ENCODE measurements at regions not wholly inside any gene's neighbourhood (a gene's known extent, or its start where the extent isn't known, plus 50 kb on each side); places are given as distances from the start of the nearest gene placed in this dataset.

DNA sequence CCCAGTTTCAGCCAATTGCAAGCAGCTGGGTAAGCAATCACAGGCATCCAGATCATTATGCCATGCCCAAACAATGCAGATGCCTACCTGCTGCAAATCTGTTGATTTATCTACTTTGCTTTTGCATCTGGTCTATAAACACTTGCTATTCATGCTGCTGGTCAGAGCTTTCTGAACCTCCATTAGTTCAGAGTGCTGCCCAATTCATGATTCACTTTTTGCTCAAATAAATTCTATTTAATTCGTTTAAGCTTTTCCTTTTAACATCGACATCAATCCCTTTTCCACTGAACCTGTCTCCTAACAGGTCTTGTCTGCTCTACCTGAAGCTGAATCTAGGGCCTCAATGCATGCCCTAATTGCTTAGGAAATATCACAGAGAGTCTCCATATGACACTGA, 99.4 kb upstream of the C1orf87 start:
- Histone ChIP-seq H3K4me1 (ENCODE audit: control insufficient read depth in 2 of 2, insufficient read depth in 2 of 2, low read length in 2 of 2) (no peaks in the 10 kb centered on the region), H3K36me3 (ENCODE audit: control insufficient read depth in 2 of 3, insufficient read depth in 3 of 3, low read length in 3 of 3) (no peaks in the 10 kb centered on the region), H3K27me3 (ENCODE audit: control insufficient read depth in 2 of 2, insufficient read depth in 2 of 2, low read length in 2 of 2) (no peaks in the 10 kb centered on the region), H3K9me3 (ENCODE audit: control insufficient read depth in 2 of 3, low read length in 3 of 3) (no peaks in the 10 kb centered on the region), H3K27ac (ENCODE audit: low read depth, low read length) (no peak overlapping the region), H3K4me3 (ENCODE audit: low read length) (no peak overlapping the region)
- Mint-ChIP-seq H3K27ac (no peak overlapping the region), H3K36me3 (no peaks in the 10 kb centered on the region), H3K9me3 (peaks cover 0 to 5% (median 0%) of the 10 kb centered on the region in 11 donors), H3K4me1 (no peaks in the 10 kb centered on the region), H3K27me3 (peaks cover 0 to 13% (median 0%) of the 10 kb centered on the region in 5 donors), H3K4me3 (no peak overlapping the region)
- ChIA-PET CTCF (interaction anchor here (0.6 kb wide), 1 partner anchor 1412 kb away, joined by 4 read pairs; no protein-coding TSS in a partner anchor), POLR2A (no interaction called here)
- no peak for DNase-seq
- intact Hi-C loops (cut with micrococcal nuclease) = no loop called here
- ATAC-seq = no peak

DNA sequence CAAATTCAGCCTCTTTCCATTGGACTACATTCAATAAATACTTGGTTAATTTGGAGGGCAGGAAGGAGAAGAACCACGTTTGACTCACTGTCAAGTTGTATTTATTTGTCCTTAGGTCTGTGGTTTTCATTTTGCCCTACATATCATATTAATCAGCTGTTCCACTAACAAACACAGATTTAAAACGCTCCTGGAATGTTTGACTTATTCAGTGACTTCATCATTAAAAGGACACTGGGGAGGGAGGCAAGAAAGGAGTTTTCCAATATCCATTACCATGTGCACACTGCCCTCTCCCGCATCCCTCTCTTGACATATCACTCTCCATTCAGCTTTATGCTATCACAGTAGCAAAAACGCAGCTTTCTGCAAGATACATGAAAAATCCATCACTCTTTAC, 98.2 kb upstream of the C1orf87 start:
- Histone ChIP-seq H3K27ac (ENCODE audit: low read depth, low read length) (no peak overlapping the region), H3K9me3 (ENCODE audit: control insufficient read depth in 2 of 3, low read length in 3 of 3) (no peaks in the 10 kb centered on the region), H3K4me1 (ENCODE audit: control insufficient read depth in 2 of 2, insufficient read depth in 2 of 2, low read length in 2 of 2) (no peaks in the 10 kb centered on the region), H3K36me3 (ENCODE audit: control insufficient read depth in 2 of 3, insufficient read depth in 3 of 3, low read length in 3 of 3) (no peaks in the 10 kb centered on the region), H3K27me3 (ENCODE audit: control insufficient read depth in 2 of 2, insufficient read depth in 2 of 2, low read length in 2 of 2) (no peaks in the 10 kb centered on the region), H3K4me3 (ENCODE audit: low read length) (no peak overlapping the region)
- Mint-ChIP-seq H3K4me3 (no peak overlapping the region), H3K9me3 (peaks cover 0 to 5% (median 0%) of the 10 kb centered on the region in 11 donors), H3K27me3 (peaks cover 0 to 7% (median 0%) of the 10 kb centered on the region in 5 donors), H3K36me3 (no peaks in the 10 kb centered on the region), H3K27ac (no peak overlapping the region), H3K4me1 (no peaks in the 10 kb centered on the region)
- DNase-seq (no peak), ATAC-seq (no peak)
- ChIA-PET POLR2A (no interaction called here), CTCF (no interaction called here)
- intact Hi-C loops (cut with micrococcal nuclease) = no loop called here

DNA sequence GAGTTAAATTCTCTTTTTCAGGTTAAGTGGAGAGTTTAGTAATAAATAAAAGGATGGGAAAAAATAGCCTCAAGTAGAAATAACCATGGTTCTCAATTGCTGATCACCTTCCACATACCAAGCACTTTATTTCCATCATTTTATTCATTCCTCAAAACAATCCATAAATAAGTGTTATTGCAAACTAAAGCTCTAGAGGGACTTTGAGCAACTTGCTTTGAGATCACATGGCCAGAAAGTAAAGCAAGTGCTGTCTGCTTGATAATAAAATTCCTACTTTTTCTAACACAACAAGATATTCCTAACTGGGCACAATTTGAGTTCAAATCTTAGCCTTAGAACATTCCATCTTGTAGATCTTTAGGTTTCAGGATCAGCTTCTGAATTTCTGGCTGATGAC, 97.1 kb upstream of the C1orf87 start:
- no peak overlapping the region for H3K4me3 ChIP-seq (ENCODE audit: low read length)
- no peak overlapping the region for H3K27ac ChIP-seq (ENCODE audit: low read depth, low read length)
- H3K27me3 ChIP-seq (ENCODE audit: control insufficient read depth in 2 of 2, insufficient read depth in 2 of 2, low read length in 2 of 2) = no peaks in the 10 kb centered on the region
- intact Hi-C loops (cut with micrococcal nuclease) = no loop called here
- ChIA-PET CTCF (no interaction called here), POLR2A (no interaction called here)
- Mint-ChIP-seq H3K27me3 (peaks cover 0 to 3% (median 0%) of the 10 kb centered on the region in 5 donors), H3K4me3 (no peak overlapping the region), H3K36me3 (no peaks in the 10 kb centered on the region), H3K9me3 (peaks cover 0 to 5% (median 0%) of the 10 kb centered on the region in 11 donors), H3K4me1 (no peaks in the 10 kb centered on the region), H3K27ac (no peak overlapping the region)
- no peaks in the 10 kb centered on the region for H3K9me3 ChIP-seq (ENCODE audit: control insufficient read depth in 2 of 3, low read length in 3 of 3)
- no peaks in the 10 kb centered on the region for H3K4me1 ChIP-seq (ENCODE audit: control insufficient read depth in 2 of 2, insufficient read depth in 2 of 2, low read length in 2 of 2)
- ATAC-seq (no peak), DNase-seq (no peak)
- H3K36me3 ChIP-seq (ENCODE audit: control insufficient read depth in 2 of 3, insufficient read depth in 3 of 3, low read length in 3 of 3) = no peaks in the 10 kb centered on the region

DNA sequence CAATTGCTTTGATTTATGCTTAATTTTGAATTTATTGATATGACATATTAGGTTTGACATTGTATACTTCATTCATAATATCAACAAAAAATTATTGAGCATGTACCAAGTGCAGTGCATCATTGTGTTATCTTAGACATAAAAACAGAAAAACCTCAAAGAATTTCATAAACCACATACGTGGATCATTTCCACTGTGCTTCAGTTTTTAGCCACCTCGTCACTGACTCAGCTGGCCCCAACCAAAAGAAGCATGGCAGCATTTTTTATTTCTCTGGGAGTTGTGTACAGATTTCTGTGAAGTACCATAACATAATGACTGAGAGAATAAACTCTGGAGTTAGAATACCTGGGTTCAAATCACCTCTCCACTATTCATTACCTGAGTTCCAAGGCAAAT, 95.6 kb upstream of the C1orf87 start:
- Histone ChIP-seq H3K27ac (ENCODE audit: low read depth, low read length) (no peak overlapping the region), H3K9me3 (ENCODE audit: control insufficient read depth in 2 of 3, low read length in 3 of 3) (no peaks in the 10 kb centered on the region), H3K4me1 (ENCODE audit: control insufficient read depth in 2 of 2, insufficient read depth in 2 of 2, low read length in 2 of 2) (no peaks in the 10 kb centered on the region), H3K27me3 (ENCODE audit: control insufficient read depth in 2 of 2, insufficient read depth in 2 of 2, low read length in 2 of 2) (no peaks in the 10 kb centered on the region), H3K4me3 (ENCODE audit: low read length) (no peak overlapping the region), H3K36me3 (ENCODE audit: control insufficient read depth in 2 of 3, insufficient read depth in 3 of 3, low read length in 3 of 3) (no peaks in the 10 kb centered on the region)
- Mint-ChIP-seq H3K9me3 (peaks cover 0 to 5% (median 0%) of the 10 kb centered on the region in 11 donors), H3K27ac (no peak overlapping the region), H3K36me3 (no peaks in the 10 kb centered on the region), H3K4me1 (no peaks in the 10 kb centered on the region), H3K27me3 (peaks cover 0 to 3% (median 0%) of the 10 kb centered on the region in 5 donors), H3K4me3 (no peak overlapping the region)
- CTCF ChIA-PET = no interaction called here
- no peak for DNase-seq
- no peak for ATAC-seq
- intact Hi-C loops (cut with micrococcal nuclease) = no loop called here
- POLR2A ChIA-PET = no interaction called here

DNA sequence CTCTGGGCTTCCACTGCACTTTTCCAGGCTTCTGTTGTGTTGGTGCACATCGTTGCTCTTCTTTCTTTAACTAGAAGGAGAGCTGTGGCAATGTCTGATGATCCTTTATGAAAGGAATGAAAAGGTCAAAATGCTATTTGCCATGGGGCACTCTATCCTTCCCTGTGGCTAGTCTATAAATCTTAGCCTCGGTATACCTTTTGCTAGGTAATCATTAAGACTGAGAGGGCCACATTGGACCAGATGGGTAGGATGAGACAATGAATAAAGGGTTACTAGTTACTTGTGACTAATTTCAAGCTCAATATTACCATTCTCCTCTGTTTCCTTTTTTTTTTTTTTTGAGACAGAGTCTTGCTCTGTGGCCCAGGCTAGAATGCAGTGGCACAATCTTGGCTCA, 89.4 kb upstream of the C1orf87 start:
- H3K36me3 ChIP-seq (ENCODE audit: control insufficient read depth in 2 of 3, insufficient read depth in 3 of 3, low read length in 3 of 3) = no peaks in the 10 kb centered on the region
- H3K4me3 Mint-ChIP-seq = no peak overlapping the region
- H3K27ac Mint-ChIP-seq = no peak overlapping the region
- DNase-seq = no peak
- peaks cover 0 to 5% (median 3%) of the 10 kb centered on the region in 5 donors for H3K27me3 Mint-ChIP-seq
- intact Hi-C loops (cut with micrococcal nuclease) = no loop called here
- no peak overlapping the region for H3K4me3 ChIP-seq (ENCODE audit: low read length)
- H3K4me1 ChIP-seq (ENCODE audit: control insufficient read depth in 2 of 2, insufficient read depth in 2 of 2, low read length in 2 of 2) = no peaks in the 10 kb centered on the region
- ChIA-PET POLR2A (no interaction called here), CTCF (no interaction called here)
- peaks cover 0 to 2% (median 0%) of the 10 kb centered on the region in 11 donors for H3K9me3 Mint-ChIP-seq
- no peaks in the 10 kb centered on the region for H3K9me3 ChIP-seq (ENCODE audit: control insufficient read depth in 2 of 3, low read length in 3 of 3)
- H3K27ac ChIP-seq (ENCODE audit: low read depth, low read length) = no peak overlapping the region
- H3K36me3 Mint-ChIP-seq = no peaks in the 10 kb centered on the region
- ATAC-seq = no peak
- no peaks in the 10 kb centered on the region for H3K4me1 Mint-ChIP-seq
- H3K27me3 ChIP-seq (ENCODE audit: control insufficient read depth in 2 of 2, insufficient read depth in 2 of 2, low read length in 2 of 2) = no peaks in the 10 kb centered on the region

DNA sequence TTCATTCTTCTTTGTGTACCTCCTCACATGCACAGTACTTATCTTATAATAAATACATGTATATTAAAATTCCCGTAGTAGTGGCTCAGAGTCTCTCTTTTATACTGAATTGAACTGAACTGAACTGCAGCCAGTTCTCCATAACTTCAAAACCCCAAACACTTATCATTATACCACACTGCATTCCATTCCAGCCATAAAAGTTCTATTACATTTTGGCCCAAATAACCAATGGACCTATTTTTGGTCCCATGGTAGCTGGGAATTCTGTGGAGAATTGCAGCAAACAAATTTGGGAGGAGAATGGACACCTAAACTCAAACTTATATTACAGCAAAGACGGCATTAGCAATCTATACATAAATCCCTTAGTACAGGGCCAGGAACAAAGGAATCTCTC, 86.6 kb upstream of the C1orf87 start:
- Mint-ChIP-seq H3K36me3 (no peaks in the 10 kb centered on the region), H3K27me3 (peaks cover 0 to 7% (median 5%) of the 10 kb centered on the region in 5 donors), H3K4me3 (no peak overlapping the region), H3K9me3 (peaks cover 0 to 2% (median 0%) of the 10 kb centered on the region in 11 donors), H3K4me1 (no peaks in the 10 kb centered on the region), H3K27ac (no peak overlapping the region)
- no peaks in the 10 kb centered on the region for H3K36me3 ChIP-seq (ENCODE audit: control insufficient read depth in 2 of 3, insufficient read depth in 3 of 3, low read length in 3 of 3)
- DNase-seq (no peak), ATAC-seq (no peak)
- H3K4me3 ChIP-seq (ENCODE audit: low read length) = no peak overlapping the region
- ChIA-PET POLR2A (no interaction called here), CTCF (no interaction called here)
- H3K27ac ChIP-seq (ENCODE audit: low read depth, low read length) = no peak overlapping the region
- H3K27me3 ChIP-seq (ENCODE audit: control insufficient read depth in 2 of 2, insufficient read depth in 2 of 2, low read length in 2 of 2) = no peaks in the 10 kb centered on the region
- intact Hi-C loops (cut with micrococcal nuclease) = no loop called here
- no peaks in the 10 kb centered on the region for H3K9me3 ChIP-seq (ENCODE audit: control insufficient read depth in 2 of 3, low read length in 3 of 3)
- no peaks in the 10 kb centered on the region for H3K4me1 ChIP-seq (ENCODE audit: control insufficient read depth in 2 of 2, insufficient read depth in 2 of 2, low read length in 2 of 2)

DNA sequence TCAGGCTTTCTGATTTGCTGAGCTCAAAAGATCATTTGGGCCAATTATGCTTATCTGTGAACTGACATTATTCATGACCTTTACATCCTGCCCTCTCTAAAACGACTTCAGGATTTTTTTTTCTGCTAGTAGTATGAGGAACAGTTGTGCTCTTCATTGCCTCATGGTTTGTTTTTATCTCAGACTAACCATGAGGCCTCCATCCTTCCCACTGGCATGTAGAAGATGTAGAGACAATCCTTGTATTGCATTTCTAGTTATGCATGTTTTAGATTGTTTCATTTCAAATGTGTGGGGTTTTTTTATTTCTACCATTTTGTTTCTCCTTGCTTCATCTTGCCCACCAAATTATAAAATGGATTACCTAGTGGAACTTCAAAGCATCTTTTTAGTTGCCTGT, 82.8 kb upstream of the C1orf87 start:
- no peak overlapping the region for H3K27ac Mint-ChIP-seq
- no peaks in the 10 kb centered on the region for H3K36me3 ChIP-seq (ENCODE audit: control insufficient read depth in 2 of 3, insufficient read depth in 3 of 3, low read length in 3 of 3)
- ChIA-PET CTCF (no interaction called here), POLR2A (no interaction called here)
- H3K27ac ChIP-seq (ENCODE audit: low read depth, low read length) = no peak overlapping the region
- no peaks in the 10 kb centered on the region for H3K4me1 ChIP-seq (ENCODE audit: control insufficient read depth in 2 of 2, insufficient read depth in 2 of 2, low read length in 2 of 2)
- peaks cover 0 to 7% (median 4%) of the 10 kb centered on the region in 5 donors for H3K27me3 Mint-ChIP-seq
- no peak for ATAC-seq
- DNase-seq = no peak
- intact Hi-C loops (cut with micrococcal nuclease) = loop anchor here in 1 of 2 donors (5.0 kb wide), 1 partner anchor 1296 kb away; no protein-coding TSS in a partner anchor
- peaks cover 0 to 1% (median 0%) of the 10 kb centered on the region in 11 donors for H3K9me3 Mint-ChIP-seq
- H3K27me3 ChIP-seq (ENCODE audit: control insufficient read depth in 2 of 2, insufficient read depth in 2 of 2, low read length in 2 of 2) = no peaks in the 10 kb centered on the region
- no peak overlapping the region for H3K4me3 Mint-ChIP-seq
- H3K4me3 ChIP-seq (ENCODE audit: low read length) = no peak overlapping the region
- no peaks in the 10 kb centered on the region for H3K4me1 Mint-ChIP-seq
- H3K9me3 ChIP-seq (ENCODE audit: control insufficient read depth in 2 of 3, low read length in 3 of 3) = no peaks in the 10 kb centered on the region
- H3K36me3 Mint-ChIP-seq = no peaks in the 10 kb centered on the region
